Osteocyte (in vitro differentiated cells): ENCODE measurements at regions not wholly inside any gene's neighbourhood (a gene's known extent, or its start where the extent isn't known, plus 50 kb on each side); places are given as distances from the start of the nearest gene placed in this dataset.

Experiments used
- DNase-seq: peaks from one replicate; pipeline ENCODE4 v3.0.0; 2021; ENCODE audit warnings: mixed read lengths; ENCODE audit not compliant: unreplicated experiment; ENCODE audit errors: extremely low spot score
- H3K27ac Mint-ChIP-seq: one replicate; pipeline ENCODE4 v1.8.0; 2021; ENCODE audit warnings: mild to moderate bottlenecking, mixed read lengths; ENCODE audit not compliant: unreplicated experiment
- H3K27me3 Mint-ChIP-seq: one replicate; pipeline ENCODE4 v1.8.0; 2021; ENCODE audit warnings: mixed read lengths; ENCODE audit not compliant: unreplicated experiment
- H3K36me3 Mint-ChIP-seq: one replicate; pipeline ENCODE4 v1.8.0; 2021; ENCODE audit warnings: mixed read lengths; ENCODE audit not compliant: unreplicated experiment
- H3K4me1 Mint-ChIP-seq: one replicate; pipeline ENCODE4 v1.8.0; 2021; ENCODE audit warnings: mixed read lengths; ENCODE audit not compliant: unreplicated experiment
- H3K4me3 Mint-ChIP-seq: one replicate; pipeline ENCODE4 v1.8.0; 2021; ENCODE audit warnings: mild to moderate bottlenecking, moderate library complexity, mixed read lengths; ENCODE audit not compliant: unreplicated experiment
- H3K9me3 Mint-ChIP-seq: one replicate; pipeline ENCODE4 v1.8.0; 2021; ENCODE audit warnings: mixed read lengths; ENCODE audit not compliant: unreplicated experiment
- TF ChIP-seq, protein P1 (sequence below): fragments of 200-600 bp; sonication (generic); IDR thresholded peaks from 2 replicates; pipeline ENCODE4 v1.5.0; 2021; ENCODE audit warnings: antibody characterized with exemption, mild to moderate bottlenecking, moderate library complexity

DNA sequence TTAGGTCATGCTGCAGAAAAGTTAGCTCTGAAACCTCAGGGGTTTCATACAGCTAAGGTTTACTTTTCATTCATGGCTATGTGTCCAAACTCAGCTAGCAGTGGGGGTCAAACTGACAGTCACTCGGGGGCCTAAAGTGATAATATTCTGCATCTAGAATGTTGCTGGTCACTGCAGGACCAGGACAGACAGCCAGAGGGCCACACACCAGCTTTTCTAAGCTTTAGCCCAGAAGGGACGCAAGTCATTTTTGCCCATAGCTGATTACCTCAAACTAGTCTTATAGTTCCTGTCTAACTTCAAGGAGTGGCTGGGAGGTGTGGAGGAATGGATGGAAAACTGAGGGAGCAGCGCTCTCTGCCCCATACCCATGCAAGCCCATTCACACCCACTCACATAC is 163.0 kb upstream of the NLRP1 start:
- no peaks in the 10 kb centered on the region for H3K9me3 Mint-ChIP-seq

DNA sequence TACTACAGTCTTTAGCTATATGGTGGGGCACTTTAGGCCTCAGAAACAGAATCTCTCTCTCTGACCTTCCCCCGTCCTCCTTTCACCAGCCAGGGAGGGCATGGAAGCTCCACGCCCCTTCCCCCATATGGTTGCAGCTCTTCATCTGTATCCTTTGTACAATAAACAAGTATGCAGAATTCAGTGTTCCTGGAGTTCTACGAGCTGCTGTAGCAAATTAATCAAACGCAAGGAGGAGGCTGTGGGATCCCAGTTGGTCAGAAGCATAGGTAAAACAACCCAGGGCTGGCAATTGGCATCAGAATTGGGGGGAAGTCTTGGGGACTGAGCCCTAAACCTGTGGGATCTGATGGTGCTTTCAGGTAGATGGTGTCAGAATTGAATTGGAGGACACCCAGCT is 163.7 kb upstream of the NLRP1 start:
- no peak overlapping the region for H3K27ac Mint-ChIP-seq
- H3K27me3 Mint-ChIP-seq = peaks cover 14% of the 10 kb centered on the region
- H3K9me3 Mint-ChIP-seq = no peaks in the 10 kb centered on the region
- H3K4me1 Mint-ChIP-seq = no peaks in the 10 kb centered on the region
- H3K36me3 Mint-ChIP-seq = no peaks in the 10 kb centered on the region
- DNase-seq = no peak
- no peak overlapping the region for H3K4me3 Mint-ChIP-seq
- TF ChIP-seq, protein P1, sequence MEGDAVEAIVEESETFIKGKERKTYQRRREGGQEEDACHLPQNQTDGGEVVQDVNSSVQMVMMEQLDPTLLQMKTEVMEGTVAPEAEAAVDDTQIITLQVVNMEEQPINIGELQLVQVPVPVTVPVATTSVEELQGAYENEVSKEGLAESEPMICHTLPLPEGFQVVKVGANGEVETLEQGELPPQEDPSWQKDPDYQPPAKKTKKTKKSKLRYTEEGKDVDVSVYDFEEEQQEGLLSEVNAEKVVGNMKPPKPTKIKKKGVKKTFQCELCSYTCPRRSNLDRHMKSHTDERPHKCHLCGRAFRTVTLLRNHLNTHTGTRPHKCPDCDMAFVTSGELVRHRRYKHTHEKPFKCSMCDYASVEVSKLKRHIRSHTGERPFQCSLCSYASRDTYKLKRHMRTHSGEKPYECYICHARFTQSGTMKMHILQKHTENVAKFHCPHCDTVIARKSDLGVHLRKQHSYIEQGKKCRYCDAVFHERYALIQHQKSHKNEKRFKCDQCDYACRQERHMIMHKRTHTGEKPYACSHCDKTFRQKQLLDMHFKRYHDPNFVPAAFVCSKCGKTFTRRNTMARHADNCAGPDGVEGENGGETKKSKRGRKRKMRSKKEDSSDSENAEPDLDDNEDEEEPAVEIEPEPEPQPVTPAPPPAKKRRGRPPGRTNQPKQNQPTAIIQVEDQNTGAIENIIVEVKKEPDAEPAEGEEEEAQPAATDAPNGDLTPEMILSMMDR = no peak

More for the DNA sequence above, 163.0 kb upstream of the NLRP1 start:
- Mint-ChIP-seq H3K27me3 (peaks cover 16% of the 10 kb centered on the region), H3K4me3 (no peak overlapping the region), H3K36me3 (no peaks in the 10 kb centered on the region), H3K27ac (no peak overlapping the region), H3K4me1 (no peaks in the 10 kb centered on the region)
- TF ChIP-seq, protein P1 = no peak
- no peak for DNase-seq

DNA sequence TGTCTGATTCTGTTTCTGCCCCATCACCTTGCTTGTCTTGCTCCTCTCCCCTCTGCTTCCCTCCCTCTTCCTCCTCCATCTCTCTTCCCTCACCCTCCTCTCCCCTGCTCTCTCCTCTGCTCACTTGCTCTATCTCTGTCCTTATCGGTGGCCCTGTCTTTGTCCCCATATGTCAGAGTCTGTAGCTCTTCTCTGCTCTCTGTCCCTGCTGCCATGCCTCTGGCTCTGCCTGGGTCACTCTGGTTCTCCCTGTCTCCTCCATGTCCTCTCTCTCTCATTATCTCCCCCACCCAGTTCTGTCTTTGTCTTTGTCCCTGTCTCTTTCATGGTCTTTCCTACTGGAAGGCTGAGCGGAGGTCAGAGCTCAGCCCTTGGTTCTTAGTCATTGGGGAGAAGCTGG is 169.1 kb upstream of the NLRP1 start:
- Mint-ChIP-seq H3K36me3 (no peaks in the 10 kb centered on the region), H3K4me1 (peaks cover 3% of the 10 kb centered on the region), H3K9me3 (no peaks in the 10 kb centered on the region), H3K4me3 (no peak overlapping the region), H3K27me3 (peaks cover 12% of the 10 kb centered on the region), H3K27ac (no peak overlapping the region)
- TF ChIP-seq, protein P1 = no peak
- DNase-seq = no peak

DNA sequence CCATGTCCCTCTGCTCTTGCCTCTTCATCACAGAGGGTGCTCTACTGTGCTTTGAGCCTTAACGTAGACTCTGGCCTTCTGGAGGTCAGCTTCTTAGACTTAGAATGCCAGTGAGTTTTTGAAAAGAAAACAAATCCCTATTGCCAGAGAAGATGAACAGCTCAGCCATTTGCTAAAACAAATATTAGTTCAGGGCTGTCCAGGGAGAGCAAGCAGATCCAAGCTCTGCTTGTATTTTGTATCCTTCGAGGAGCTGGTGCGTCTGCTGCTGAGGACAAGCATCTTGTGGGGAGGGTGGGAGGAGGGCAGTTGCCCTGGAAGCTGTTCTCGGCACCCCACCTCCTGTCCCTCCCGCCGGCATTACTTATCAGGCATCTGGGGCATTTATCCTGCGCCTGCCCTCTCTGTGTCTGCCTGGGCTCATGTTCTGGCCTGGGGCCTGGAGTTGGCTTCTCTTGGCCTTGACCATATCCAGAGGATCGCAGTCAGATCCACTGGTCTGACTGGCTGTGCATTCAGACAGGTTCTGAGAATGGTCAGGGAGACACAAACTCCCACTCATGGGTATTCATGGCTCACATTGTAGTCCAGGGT is 173.1 kb upstream of the NLRP1 start:
- H3K27me3 Mint-ChIP-seq = peaks cover 11% of the 10 kb centered on the region
- TF ChIP-seq, protein P1 = no peak
- H3K4me3 Mint-ChIP-seq = no peak overlapping the region
- H3K27ac Mint-ChIP-seq = no peak overlapping the region
- DNase-seq = no peak
- H3K36me3 Mint-ChIP-seq = no peaks in the 10 kb centered on the region
- no peaks in the 10 kb centered on the region for H3K9me3 Mint-ChIP-seq
- peaks cover 3% of the 10 kb centered on the region for H3K4me1 Mint-ChIP-seq

DNA sequence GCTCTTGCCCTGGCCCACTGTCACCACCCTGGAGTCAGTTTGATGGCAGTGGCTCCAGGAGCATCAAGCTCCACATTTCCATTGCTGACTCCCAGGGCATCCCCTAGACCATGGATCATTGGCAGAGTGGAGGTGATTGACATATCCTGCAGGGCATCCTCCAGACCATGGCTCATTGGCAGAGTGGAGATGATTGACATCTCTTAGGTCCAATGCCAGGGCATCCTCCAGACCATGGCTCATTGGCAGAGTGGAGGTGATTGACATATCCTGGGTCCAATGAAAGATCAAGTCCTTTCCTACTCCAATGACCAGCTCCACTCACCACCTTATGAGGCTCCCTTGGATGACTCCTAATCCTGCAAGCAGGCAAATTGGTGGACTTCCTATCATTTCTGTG is 174.3 kb upstream of the NLRP1 start:
- TF ChIP-seq, protein P1 = no peak
- DNase-seq = no peak

More for the DNA sequence above, 174.3 kb upstream of the NLRP1 start:
- Mint-ChIP-seq H3K27ac (no peak overlapping the region), H3K9me3 (no peaks in the 10 kb centered on the region), H3K4me3 (no peak overlapping the region), H3K27me3 (peaks cover 19% of the 10 kb centered on the region), H3K36me3 (no peaks in the 10 kb centered on the region), H3K4me1 (peaks cover 3% of the 10 kb centered on the region)
